GM12801 (cell line): ENCODE measurements at regions not wholly inside any gene's neighbourhood (a gene's known extent, or its start where the extent isn't known, plus 50 kb on each side); places are given as distances from the start of the nearest gene placed in this dataset.

ENCODE experiments used
- TF ChIP-seq, protein P1 (sequence below): IDR thresholded peaks from one replicate; pipeline ENCODE4 v1.5.1; 2011; ENCODE audit warnings: control low read depth; ENCODE audit not compliant: insufficient read length; ENCODE audit errors: extremely low read depth

DNA sequence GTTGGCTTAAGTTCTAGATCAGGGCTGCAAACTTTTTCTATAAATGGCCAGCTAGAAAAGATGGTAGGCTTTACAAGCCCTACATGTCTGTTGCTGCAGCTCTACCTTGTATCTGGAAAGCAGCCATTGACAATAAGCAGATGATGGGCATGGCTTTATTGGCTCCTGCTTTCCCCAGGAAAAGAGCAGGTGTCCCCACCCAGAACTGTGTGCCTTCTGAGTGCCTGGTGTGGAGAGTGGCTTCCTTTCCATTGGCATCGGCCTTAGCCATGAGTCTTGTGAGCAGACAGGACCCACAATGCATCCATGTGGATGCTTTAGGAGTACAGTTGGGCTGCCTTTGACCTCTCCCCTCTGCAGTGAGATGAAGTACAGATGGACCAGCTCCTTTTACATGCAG lies 120.2 kb downstream of the CD8B2 start:
- TF ChIP-seq, protein P1, sequence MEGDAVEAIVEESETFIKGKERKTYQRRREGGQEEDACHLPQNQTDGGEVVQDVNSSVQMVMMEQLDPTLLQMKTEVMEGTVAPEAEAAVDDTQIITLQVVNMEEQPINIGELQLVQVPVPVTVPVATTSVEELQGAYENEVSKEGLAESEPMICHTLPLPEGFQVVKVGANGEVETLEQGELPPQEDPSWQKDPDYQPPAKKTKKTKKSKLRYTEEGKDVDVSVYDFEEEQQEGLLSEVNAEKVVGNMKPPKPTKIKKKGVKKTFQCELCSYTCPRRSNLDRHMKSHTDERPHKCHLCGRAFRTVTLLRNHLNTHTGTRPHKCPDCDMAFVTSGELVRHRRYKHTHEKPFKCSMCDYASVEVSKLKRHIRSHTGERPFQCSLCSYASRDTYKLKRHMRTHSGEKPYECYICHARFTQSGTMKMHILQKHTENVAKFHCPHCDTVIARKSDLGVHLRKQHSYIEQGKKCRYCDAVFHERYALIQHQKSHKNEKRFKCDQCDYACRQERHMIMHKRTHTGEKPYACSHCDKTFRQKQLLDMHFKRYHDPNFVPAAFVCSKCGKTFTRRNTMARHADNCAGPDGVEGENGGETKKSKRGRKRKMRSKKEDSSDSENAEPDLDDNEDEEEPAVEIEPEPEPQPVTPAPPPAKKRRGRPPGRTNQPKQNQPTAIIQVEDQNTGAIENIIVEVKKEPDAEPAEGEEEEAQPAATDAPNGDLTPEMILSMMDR = no peak

DNA sequence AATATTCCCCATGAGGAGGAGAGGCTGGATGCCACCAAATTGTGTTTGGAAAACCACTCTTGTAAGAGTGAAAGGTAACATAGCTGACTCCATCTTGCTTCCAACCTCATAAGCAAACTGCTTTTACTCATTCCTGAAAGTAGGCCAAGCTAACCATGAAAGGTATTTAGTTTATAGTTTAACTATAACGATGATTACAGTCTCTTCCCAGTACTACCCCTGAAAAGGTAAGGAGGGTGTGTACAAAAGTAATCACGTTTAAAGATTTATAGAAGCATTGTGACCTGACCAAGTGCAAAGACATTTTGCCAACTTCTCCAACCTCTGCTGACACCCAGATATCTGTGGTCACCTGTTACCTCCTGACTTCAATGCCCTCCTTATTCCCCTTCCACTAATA lies 122.6 kb downstream of the CD8B2 start:
- TF ChIP-seq, protein P1 = no peak

DNA sequence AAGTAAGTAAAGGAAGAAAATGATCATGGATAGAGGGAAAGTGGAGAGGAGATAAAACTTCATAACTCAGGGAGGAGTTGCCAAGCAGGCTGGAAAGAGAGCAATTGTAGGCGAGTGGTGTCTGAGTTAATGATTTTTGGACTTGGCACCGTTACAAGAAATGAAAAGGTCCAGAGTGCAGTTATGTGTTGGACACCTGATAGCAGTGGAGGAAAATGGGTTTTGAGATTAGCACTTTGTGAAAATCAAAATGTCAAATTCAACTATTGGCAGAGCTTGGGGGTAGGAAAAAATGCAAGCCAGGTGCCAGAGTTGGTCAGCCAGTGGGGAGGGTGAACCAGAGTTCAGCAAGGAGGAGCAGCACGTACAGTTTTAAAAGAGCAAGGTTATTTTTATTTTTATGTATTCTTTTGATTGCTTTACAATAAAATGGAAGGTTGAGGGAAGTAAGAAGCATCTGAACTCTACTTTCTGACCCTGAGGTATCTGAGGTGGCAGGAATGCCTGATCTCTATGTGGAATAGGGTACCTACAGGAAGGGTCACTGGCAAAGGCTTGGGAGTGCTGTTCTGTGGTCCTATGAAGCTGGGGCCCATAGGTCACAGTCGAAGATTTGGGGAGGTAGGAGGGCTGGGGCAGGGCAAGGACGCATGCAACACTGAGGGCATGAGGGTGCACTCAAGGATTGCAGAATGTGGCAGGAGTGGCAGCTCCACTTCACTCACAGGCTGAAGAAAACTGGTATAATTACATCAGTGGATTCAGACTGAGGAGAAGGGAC lies 127.5 kb downstream of the CD8B2 start:
- TF ChIP-seq, protein P1 = no peak

DNA sequence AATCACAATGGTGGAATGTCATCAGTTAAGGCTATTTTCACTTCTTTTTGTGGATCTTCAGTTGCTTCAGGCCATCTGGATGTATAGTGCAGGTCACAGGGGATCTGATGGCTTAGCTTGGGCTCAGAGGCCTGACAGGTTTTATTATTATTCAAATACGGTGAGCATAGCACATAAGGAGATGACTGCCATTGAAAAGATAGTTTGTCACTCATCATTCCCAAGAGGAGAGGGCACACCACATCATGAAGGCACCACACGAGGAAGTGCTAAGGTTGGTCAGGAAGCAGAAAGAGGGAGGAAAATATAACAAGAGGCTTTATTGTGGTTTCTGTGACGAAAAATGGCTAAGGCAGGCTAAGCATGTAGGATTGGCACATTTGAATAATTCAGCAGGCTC lies 131.4 kb downstream of the CD8B2 start:
- TF ChIP-seq, protein P1 = no peak

DNA sequence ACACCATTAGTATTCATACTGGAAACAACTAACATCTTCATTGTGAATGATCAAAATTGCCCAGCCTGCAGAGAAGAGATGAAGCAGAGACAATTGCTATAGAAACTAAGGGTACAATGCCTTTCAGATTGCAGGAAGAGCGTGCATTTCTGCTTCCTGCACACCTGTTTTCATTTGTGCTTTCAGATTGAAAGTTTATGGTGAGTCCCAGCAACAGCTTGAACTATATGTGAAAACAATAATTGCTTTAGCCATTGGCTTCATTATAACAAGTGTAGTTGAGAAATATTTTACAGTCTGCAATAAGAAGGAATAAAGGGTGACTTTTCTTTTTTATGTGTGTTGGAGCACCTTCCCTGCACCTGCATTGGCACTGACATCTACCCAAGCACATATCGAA lies 136.3 kb downstream of the CD8B2 start:
- TF ChIP-seq, protein P1 = no peak

DNA sequence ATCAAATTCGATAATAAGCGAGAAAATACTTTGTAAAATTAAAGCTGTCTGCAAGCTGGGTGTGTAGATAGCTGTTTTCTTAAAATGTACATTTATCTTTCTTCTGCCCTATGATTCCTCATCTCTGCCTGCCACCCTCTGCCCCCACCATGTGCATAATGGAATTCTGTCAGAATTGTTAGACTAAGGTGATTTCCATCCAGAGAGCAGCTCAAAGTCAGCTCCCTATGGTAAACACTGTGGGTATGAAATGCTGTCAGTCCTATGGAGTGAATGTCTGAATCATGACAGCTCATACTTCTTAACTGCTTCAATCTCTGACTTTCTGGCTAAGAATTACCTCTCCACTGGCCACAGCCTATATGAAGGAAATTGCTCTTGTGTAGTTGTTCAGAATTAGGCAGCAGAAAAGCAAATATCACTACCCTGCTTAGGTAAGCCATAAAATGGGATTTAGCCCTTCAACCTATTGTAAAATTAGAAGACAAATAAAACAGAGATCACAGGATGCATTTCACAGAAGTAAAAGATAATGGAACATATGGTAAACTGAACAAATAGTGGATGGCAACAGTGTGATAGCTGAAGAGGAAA lies 137.7 kb downstream of the CD8B2 start:
- TF ChIP-seq, protein P1 = no peak

DNA sequence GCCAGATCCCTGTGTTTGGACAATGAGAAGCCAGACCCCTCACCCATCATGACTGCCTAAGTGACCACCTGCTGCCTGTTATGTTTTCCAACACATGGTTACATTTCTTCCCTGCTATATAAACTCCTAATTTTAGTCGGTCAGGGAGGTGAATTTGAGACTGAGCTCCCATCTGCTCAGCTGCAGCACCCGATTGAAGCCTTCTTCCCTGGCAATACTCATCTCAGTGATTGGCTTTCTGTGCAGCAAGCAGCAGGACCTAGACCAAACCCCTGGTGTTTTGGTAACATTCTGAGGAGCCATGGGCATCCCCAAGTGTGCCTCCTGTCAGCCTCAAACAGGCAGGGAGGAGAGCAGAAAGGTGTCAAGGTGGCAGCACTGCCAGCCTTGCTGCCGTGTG lies 141.2 kb downstream of the CD8B2 start:
- TF ChIP-seq, protein P1 = no peak
